ENCODE measurements at regions not wholly inside any gene's neighbourhood (a gene's known extent, or its start where the extent isn't known, plus 50 kb on each side); places are given as distances from the start of the nearest gene placed in this dataset.

DNA sequence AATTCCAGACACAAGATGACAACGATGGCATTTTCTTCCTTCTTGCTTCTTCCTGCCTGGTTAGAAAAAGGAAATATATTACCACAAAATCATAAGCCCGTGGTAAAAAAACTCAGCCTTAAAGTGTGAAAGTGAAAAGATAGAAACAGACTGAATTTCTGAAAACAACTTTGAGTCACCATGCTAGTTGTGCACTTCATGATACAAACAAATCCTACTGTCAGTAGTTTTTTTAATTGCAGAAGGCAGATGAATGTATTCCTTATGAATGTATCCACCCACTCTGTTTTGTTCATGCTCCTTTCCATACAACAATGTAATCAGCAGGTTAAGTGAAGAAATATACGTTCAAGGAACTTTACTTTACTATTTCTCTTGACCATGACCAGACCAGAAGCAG, 1144.7 kb downstream of the OTOL1 start:
- no peak for DNase-seq (ENCODE audit: low read depth)
- H4K20me1 ChIP-seq (ENCODE audit: insufficient read depth, low read length): no peaks in the 10 kb centered on the region
- no peak overlapping the region for H3K9ac ChIP-seq (ENCODE audit: low read length)
- Mint-ChIP-seq H3K9me3 (ENCODE audit: unreplicated experiment) (peaks cover 3% of the 10 kb centered on the region), H3K27me3 (ENCODE audit: low read depth, unreplicated experiment) (no peaks in the 10 kb centered on the region), H3K4me3 (ENCODE audit: unreplicated experiment) (no peak overlapping the region), H3K27ac (ENCODE audit: unreplicated experiment) (no peak overlapping the region), H3K36me3 (ENCODE audit: low read depth, unreplicated experiment) (peaks cover 2% of the 10 kb centered on the region), H3K4me1 (ENCODE audit: low read depth, unreplicated experiment) (no peaks in the 10 kb centered on the region)
- no peak overlapping the region for H2AFZ ChIP-seq (ENCODE audit: low read depth, low read length)
- H3K4me2 ChIP-seq (ENCODE audit: low read length): no peak overlapping the region
- H3K27me3 ChIP-seq (ENCODE audit: insufficient read depth, low read length): no peaks in the 10 kb centered on the region
- TF ChIP-seq, protein P1, sequence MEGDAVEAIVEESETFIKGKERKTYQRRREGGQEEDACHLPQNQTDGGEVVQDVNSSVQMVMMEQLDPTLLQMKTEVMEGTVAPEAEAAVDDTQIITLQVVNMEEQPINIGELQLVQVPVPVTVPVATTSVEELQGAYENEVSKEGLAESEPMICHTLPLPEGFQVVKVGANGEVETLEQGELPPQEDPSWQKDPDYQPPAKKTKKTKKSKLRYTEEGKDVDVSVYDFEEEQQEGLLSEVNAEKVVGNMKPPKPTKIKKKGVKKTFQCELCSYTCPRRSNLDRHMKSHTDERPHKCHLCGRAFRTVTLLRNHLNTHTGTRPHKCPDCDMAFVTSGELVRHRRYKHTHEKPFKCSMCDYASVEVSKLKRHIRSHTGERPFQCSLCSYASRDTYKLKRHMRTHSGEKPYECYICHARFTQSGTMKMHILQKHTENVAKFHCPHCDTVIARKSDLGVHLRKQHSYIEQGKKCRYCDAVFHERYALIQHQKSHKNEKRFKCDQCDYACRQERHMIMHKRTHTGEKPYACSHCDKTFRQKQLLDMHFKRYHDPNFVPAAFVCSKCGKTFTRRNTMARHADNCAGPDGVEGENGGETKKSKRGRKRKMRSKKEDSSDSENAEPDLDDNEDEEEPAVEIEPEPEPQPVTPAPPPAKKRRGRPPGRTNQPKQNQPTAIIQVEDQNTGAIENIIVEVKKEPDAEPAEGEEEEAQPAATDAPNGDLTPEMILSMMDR (IDR thresholded peaks at IDR 0.05; ENCODE audit: insufficient read depth, low read depth, low read length): no peak
- no peak for TF ChIP-seq EZH2 (IDR thresholded peaks at IDR 0.05; ENCODE audit: insufficient read depth, low read length)
- no peak overlapping the region for H3K4me3 ChIP-seq (ENCODE audit: insufficient read depth, low read depth, low read length)
- FAIRE-seq: no peak
- H3K79me2 ChIP-seq (ENCODE audit: insufficient read depth, low read length): no peaks in the 10 kb centered on the region
- no peaks in the 10 kb centered on the region for H3K36me3 ChIP-seq (ENCODE audit: insufficient read depth, low read length)
- H3K4me1 ChIP-seq (ENCODE audit: insufficient read depth, low read length): no peaks in the 10 kb centered on the region
- H3K27ac ChIP-seq (ENCODE audit: low read depth, low read length): no peak overlapping the region
- no peaks in the 10 kb centered on the region for H3K9me3 ChIP-seq (ENCODE audit: insufficient read depth, low read depth, low read length)

DNA sequence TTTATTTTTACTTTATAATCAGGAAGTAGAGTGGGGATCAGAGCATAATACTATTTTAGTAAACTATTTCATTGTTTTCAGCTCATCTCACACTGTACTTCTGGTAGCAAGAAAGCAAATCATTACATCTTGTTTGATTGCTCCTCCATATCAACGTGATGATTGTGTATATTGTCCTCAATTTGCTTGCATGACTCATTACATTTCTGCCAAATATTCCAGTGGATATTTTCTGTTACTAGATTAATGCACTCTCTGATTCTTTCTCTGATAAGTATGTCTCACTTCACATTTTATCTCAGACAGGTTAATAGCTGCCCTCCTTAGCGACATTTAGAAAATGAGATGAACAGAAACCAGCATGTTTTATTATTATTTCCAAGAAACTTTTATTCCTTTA, 1145.3 kb downstream of the OTOL1 start:
- no peaks in the 10 kb centered on the region for H3K9me3 ChIP-seq (ENCODE audit: insufficient read depth, low read depth, low read length)
- H3K9ac ChIP-seq (ENCODE audit: low read length): no peak overlapping the region
- no peak overlapping the region for H3K4me3 Mint-ChIP-seq (ENCODE audit: unreplicated experiment)
- H3K4me1 Mint-ChIP-seq (ENCODE audit: low read depth, unreplicated experiment): no peaks in the 10 kb centered on the region
- H3K27me3 ChIP-seq (ENCODE audit: insufficient read depth, low read length): no peaks in the 10 kb centered on the region
- H3K4me1 ChIP-seq (ENCODE audit: insufficient read depth, low read length): no peaks in the 10 kb centered on the region
- TF ChIP-seq, protein P1 (IDR thresholded peaks at IDR 0.05; ENCODE audit: insufficient read depth, low read depth, low read length): no peak
- TF ChIP-seq EZH2 (IDR thresholded peaks at IDR 0.05; ENCODE audit: insufficient read depth, low read length): no peak
- H3K79me2 ChIP-seq (ENCODE audit: insufficient read depth, low read length): no peaks in the 10 kb centered on the region
- no peak overlapping the region for H2AFZ ChIP-seq (ENCODE audit: low read depth, low read length)
- H3K4me3 ChIP-seq (ENCODE audit: insufficient read depth, low read depth, low read length): no peak overlapping the region
- no peak overlapping the region for H3K27ac ChIP-seq (ENCODE audit: low read depth, low read length)
- H4K20me1 ChIP-seq (ENCODE audit: insufficient read depth, low read length): no peaks in the 10 kb centered on the region
- DNase-seq (ENCODE audit: low read depth) (no peak), FAIRE-seq (no peak)
- H3K27ac Mint-ChIP-seq (ENCODE audit: unreplicated experiment): no peak overlapping the region
- H3K36me3 ChIP-seq (ENCODE audit: insufficient read depth, low read length): no peaks in the 10 kb centered on the region
- no peaks in the 10 kb centered on the region for H3K27me3 Mint-ChIP-seq (ENCODE audit: low read depth, unreplicated experiment)
- H3K4me2 ChIP-seq (ENCODE audit: low read length): no peak overlapping the region
- peaks cover 4% of the 10 kb centered on the region for H3K9me3 Mint-ChIP-seq (ENCODE audit: unreplicated experiment)
- H3K36me3 Mint-ChIP-seq (ENCODE audit: low read depth, unreplicated experiment): peaks cover 2% of the 10 kb centered on the region

DNA sequence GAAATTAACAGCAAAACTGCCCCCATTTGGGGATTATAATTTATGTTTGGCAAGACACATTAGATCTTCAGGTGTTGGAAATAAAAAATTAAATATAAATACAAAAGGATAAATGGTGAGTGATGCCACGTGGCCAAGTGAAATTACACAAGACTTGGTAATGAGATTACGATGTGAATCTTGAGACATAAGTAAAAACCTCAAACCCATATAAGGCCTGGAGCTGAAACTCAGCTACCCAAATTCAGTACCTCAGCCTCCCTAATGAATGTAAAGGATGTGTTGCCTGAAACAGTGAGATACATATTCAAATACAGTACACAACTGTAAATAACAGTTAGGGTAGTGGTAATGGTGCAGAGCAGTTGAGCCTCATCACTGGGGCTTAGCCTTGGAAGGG, 1146.6 kb downstream of the OTOL1 start:
- no peak overlapping the region for H3K4me3 ChIP-seq (ENCODE audit: insufficient read depth, low read depth, low read length)
- H2AFZ ChIP-seq (ENCODE audit: low read depth, low read length): no peak overlapping the region
- no peak overlapping the region for H3K4me3 Mint-ChIP-seq (ENCODE audit: unreplicated experiment)
- H3K9me3 Mint-ChIP-seq (ENCODE audit: unreplicated experiment): peaks cover 6% of the 10 kb centered on the region
- peaks cover 6% of the 10 kb centered on the region for H3K9me3 ChIP-seq (ENCODE audit: insufficient read depth, low read depth, low read length)
- H3K27ac ChIP-seq (ENCODE audit: low read depth, low read length): no peak overlapping the region
- TF ChIP-seq EZH2 (IDR thresholded peaks at IDR 0.05; ENCODE audit: insufficient read depth, low read length): no peak
- TF ChIP-seq, protein P1 (IDR thresholded peaks at IDR 0.05; ENCODE audit: insufficient read depth, low read depth, low read length): no peak
- H3K27me3 Mint-ChIP-seq (ENCODE audit: low read depth, unreplicated experiment): no peaks in the 10 kb centered on the region
- no peak overlapping the region for H3K27ac Mint-ChIP-seq (ENCODE audit: unreplicated experiment)
- no peak overlapping the region for H3K9ac ChIP-seq (ENCODE audit: low read length)
- no peaks in the 10 kb centered on the region for H4K20me1 ChIP-seq (ENCODE audit: insufficient read depth, low read length)
- no peaks in the 10 kb centered on the region for H3K36me3 Mint-ChIP-seq (ENCODE audit: low read depth, unreplicated experiment)
- H3K36me3 ChIP-seq (ENCODE audit: insufficient read depth, low read length): no peaks in the 10 kb centered on the region
- H3K4me2 ChIP-seq (ENCODE audit: low read length): no peak overlapping the region
- no peaks in the 10 kb centered on the region for H3K27me3 ChIP-seq (ENCODE audit: insufficient read depth, low read length)
- FAIRE-seq (no peak), DNase-seq (ENCODE audit: low read depth) (no peak)
- no peaks in the 10 kb centered on the region for H3K4me1 Mint-ChIP-seq (ENCODE audit: low read depth, unreplicated experiment)
- H3K79me2 ChIP-seq (ENCODE audit: insufficient read depth, low read length): no peaks in the 10 kb centered on the region
- H3K4me1 ChIP-seq (ENCODE audit: insufficient read depth, low read length): no peaks in the 10 kb centered on the region
